ENCODE measurements at regions not wholly inside any gene's neighbourhood (a gene's known extent, or its start where the extent isn't known, plus 50 kb on each side); places are given as distances from the start of the nearest gene placed in this dataset.

DNA sequence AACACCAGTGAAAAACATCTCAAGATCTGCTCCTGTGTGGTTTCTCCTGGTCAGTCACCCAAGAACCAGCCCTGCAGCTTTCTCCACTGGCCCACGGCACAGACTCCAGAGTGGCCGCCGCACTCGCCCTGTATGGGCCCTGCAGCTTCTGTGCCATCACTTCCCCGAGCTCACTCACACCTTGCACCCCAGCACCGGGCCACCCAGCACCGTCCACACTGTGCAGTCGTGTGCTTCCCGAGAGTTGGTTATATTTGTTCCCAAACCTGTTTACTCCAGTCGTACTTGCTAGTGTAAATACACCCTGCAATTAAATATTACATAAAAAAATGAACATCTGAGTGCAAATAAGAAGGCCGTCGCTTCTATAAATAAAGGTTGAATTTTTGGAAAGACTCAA is 341.7 kb downstream of the CDH26 start:
- CTCF ChIA-PET, result no interaction called here
- no TSS peak for BruUV-seq (replicated peaks)

DNA sequence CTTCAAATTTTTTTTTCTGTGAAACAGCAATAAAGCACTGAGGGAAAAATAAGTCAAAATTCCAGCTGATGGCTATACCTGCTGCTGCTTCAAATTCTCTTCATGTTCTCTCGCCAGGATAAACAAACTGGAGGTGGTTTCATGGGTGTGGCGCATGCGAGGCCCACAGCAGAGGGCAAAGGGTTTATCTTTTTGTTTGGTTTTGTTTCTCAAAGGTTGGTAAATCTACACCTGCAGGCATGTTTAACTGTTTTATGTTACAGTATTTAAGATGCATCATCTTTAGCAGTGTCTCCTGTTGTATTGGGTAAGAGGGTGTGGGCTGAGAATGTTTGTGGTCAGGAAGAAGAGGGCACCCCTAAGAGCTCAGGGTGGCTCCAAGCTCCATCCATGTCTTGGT is 342.2 kb downstream of the CDH26 start:
- ChIA-PET POLR2A (no interaction called here), CTCF (no interaction called here)
- Histone ChIP-seq H3K4me1 (ENCODE audit: control insufficient read depth, insufficient read depth, low read length) (no peaks in the 10 kb centered on the region), H3K27ac (ENCODE audit: low read length) (no peak overlapping the region), H3K36me3 (ENCODE audit: control insufficient read depth, insufficient read depth, low read length) (no peaks in the 10 kb centered on the region), H3K9me3 (ENCODE audit: control insufficient read depth, insufficient read depth, low read depth, low read length) (no peaks in the 10 kb centered on the region), H3K27me3 (ENCODE audit: control insufficient read depth, insufficient read depth, low read length) (no peaks in the 10 kb centered on the region), H3K4me3 (ENCODE audit: low read depth in 2 of 2, low read length in 2 of 2) (no peak overlapping the region)
- BruUV-seq (replicated peaks), result no TSS peak
- DNase-seq (ENCODE audit: low read depth, low spot score), result no peak
- intact Hi-C loops (cut with micrococcal nuclease; ENCODE audit: unreplicated experiment) (no loop called here), in situ Hi-C loops (cut with HindIII; ENCODE audit: low pct_unique_long_range_greater_than_20kb, low sequenced_read_pairs) (no loop called here)
- TF ChIP-seq, protein P1, sequence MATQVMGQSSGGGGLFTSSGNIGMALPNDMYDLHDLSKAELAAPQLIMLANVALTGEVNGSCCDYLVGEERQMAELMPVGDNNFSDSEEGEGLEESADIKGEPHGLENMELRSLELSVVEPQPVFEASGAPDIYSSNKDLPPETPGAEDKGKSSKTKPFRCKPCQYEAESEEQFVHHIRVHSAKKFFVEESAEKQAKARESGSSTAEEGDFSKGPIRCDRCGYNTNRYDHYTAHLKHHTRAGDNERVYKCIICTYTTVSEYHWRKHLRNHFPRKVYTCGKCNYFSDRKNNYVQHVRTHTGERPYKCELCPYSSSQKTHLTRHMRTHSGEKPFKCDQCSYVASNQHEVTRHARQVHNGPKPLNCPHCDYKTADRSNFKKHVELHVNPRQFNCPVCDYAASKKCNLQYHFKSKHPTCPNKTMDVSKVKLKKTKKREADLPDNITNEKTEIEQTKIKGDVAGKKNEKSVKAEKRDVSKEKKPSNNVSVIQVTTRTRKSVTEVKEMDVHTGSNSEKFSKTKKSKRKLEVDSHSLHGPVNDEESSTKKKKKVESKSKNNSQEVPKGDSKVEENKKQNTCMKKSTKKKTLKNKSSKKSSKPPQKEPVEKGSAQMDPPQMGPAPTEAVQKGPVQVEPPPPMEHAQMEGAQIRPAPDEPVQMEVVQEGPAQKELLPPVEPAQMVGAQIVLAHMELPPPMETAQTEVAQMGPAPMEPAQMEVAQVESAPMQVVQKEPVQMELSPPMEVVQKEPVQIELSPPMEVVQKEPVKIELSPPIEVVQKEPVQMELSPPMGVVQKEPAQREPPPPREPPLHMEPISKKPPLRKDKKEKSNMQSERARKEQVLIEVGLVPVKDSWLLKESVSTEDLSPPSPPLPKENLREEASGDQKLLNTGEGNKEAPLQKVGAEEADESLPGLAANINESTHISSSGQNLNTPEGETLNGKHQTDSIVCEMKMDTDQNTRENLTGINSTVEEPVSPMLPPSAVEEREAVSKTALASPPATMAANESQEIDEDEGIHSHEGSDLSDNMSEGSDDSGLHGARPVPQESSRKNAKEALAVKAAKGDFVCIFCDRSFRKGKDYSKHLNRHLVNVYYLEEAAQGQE (IDR thresholded peaks at IDR 0.05; ENCODE audit: insufficient read depth in 1 of 2, low read depth in 2 of 2, low read length in 1 of 2), result no peak
- TF ChIP-seq, protein P2, sequence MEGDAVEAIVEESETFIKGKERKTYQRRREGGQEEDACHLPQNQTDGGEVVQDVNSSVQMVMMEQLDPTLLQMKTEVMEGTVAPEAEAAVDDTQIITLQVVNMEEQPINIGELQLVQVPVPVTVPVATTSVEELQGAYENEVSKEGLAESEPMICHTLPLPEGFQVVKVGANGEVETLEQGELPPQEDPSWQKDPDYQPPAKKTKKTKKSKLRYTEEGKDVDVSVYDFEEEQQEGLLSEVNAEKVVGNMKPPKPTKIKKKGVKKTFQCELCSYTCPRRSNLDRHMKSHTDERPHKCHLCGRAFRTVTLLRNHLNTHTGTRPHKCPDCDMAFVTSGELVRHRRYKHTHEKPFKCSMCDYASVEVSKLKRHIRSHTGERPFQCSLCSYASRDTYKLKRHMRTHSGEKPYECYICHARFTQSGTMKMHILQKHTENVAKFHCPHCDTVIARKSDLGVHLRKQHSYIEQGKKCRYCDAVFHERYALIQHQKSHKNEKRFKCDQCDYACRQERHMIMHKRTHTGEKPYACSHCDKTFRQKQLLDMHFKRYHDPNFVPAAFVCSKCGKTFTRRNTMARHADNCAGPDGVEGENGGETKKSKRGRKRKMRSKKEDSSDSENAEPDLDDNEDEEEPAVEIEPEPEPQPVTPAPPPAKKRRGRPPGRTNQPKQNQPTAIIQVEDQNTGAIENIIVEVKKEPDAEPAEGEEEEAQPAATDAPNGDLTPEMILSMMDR (IDR thresholded peaks at IDR 0.05), result no peak
- no peak for ATAC-seq

More for the DNA sequence above, 341.7 kb downstream of the CDH26 start:
- H3K27me3 ChIP-seq (ENCODE audit: control insufficient read depth, insufficient read depth, low read length), result no peaks in the 10 kb centered on the region
- no peaks in the 10 kb centered on the region for H3K36me3 ChIP-seq (ENCODE audit: control insufficient read depth, insufficient read depth, low read length)
- no peak for ATAC-seq
- TF ChIP-seq SIN3A (IDR thresholded peaks at IDR 0.05; ENCODE audit: borderline replicate concordance, insufficient read depth, low read depth, low read length), result no peak
- TF ChIP-seq POLR2AphosphoS5 (IDR thresholded peaks at IDR 0.05; ENCODE audit: low read depth, low read length), result no peak
- TF ChIP-seq, protein P2 (IDR thresholded peaks at IDR 0.05), result no peak
- no peak for TF ChIP-seq TCF7L2 (IDR thresholded peaks at IDR 0.05; ENCODE audit: low read depth, low read length)
- TF ChIP-seq, protein P1 (IDR thresholded peaks at IDR 0.05; ENCODE audit: insufficient read depth in 1 of 2, low read depth in 2 of 2, low read length in 1 of 2), result no peak
- H3K27ac ChIP-seq (ENCODE audit: low read length), result no peak overlapping the region
- POLR2A ChIA-PET, result no interaction called here
- no peaks in the 10 kb centered on the region for H3K9me3 ChIP-seq (ENCODE audit: control insufficient read depth, insufficient read depth, low read depth, low read length)
- intact Hi-C loops (cut with micrococcal nuclease; ENCODE audit: unreplicated experiment), result no loop called here
- H3K4me1 ChIP-seq (ENCODE audit: control insufficient read depth, insufficient read depth, low read length), result no peaks in the 10 kb centered on the region
- H3K4me3 ChIP-seq (ENCODE audit: low read depth in 2 of 2, low read length in 2 of 2), result no peak overlapping the region
- no peak for DNase-seq (ENCODE audit: low read depth, low spot score)
- in situ Hi-C loops (cut with HindIII; ENCODE audit: low pct_unique_long_range_greater_than_20kb, low sequenced_read_pairs), result no loop called here

Measured in Panc1 (cell line).